GM06990 (cell line): ENCODE measurements at regions not wholly inside any gene's neighbourhood (a gene's known extent, or its start where the extent isn't known, plus 50 kb on each side); places are given as distances from the start of the nearest gene placed in this dataset.

ENCODE experiments used
- DNase-seq: peaks from one replicate; pipeline ENCODE4 v3.0.0-alpha.2; 2011; ENCODE audit not compliant: insufficient read length; ENCODE audit errors: extremely low read depth
- H3K27me3 ChIP-seq: replicated peaks from 2 replicates; pipeline ENCODE4 v1.6.0; 2011; ENCODE audit warnings: low read length; ENCODE audit not compliant: control insufficient read depth, insufficient read depth
- H3K36me3 ChIP-seq: 2 replicates; pipeline ENCODE4 v1.5.1; 2011; ENCODE audit warnings: low read length; ENCODE audit not compliant: control insufficient read depth, insufficient read depth
- H3K4me3 ChIP-seq: replicated peaks from 2 replicates; pipeline ENCODE4 v1.5.1; 2011; ENCODE audit warnings: low read depth, mild to moderate bottlenecking, control low read depth, low read length
- CTCF ChIP-seq: IDR thresholded peaks from 2 replicates; pipeline ENCODE4 v1.5.1; 2011; ENCODE audit warnings: low read length, control low read depth, mild to moderate bottlenecking, inconsistent platforms; ENCODE audit not compliant: insufficient read depth, poor library complexity, severe bottlenecking

GRCh38 chr6:9594746-9595145, 820.1 kb downstream of the TFAP2A start:
- TF ChIP-seq CTCF = no peak

GRCh38 chr6:9593554-9593953, 821.3 kb downstream of the TFAP2A start:
- no peaks in the 10 kb centered on the region for H3K36me3 ChIP-seq
- no peaks in the 10 kb centered on the region for H3K27me3 ChIP-seq
- H3K4me3 ChIP-seq = no peak overlapping the region
- DNase-seq = no peak
- no peak for TF ChIP-seq CTCF

More at GRCh38 chr6:9594746-9595145, 820.1 kb downstream of the TFAP2A start:
- Histone ChIP-seq H3K36me3 (no peaks in the 10 kb centered on the region), H3K27me3 (no peaks in the 10 kb centered on the region), H3K4me3 (no peak overlapping the region)
- DNase-seq = no peak

- TF ChIP-seq CTCF = no peak
- Histone ChIP-seq H3K27me3 (no peaks in the 10 kb centered on the region), H3K36me3 (no peaks in the 10 kb centered on the region), H3K4me3 (no peak overlapping the region)
- DNase-seq = no peak
Observed at GRCh38 chr6:9583753-9584352, 831.0 kb downstream of the TFAP2A start.

GRCh38 chr6:9581155-9581554, 833.7 kb downstream of the TFAP2A start:
- Histone ChIP-seq H3K4me3 (no peak overlapping the region), H3K36me3 (no peaks in the 10 kb centered on the region), H3K27me3 (no peaks in the 10 kb centered on the region)
- no peak for DNase-seq
- TF ChIP-seq CTCF = no peak

- no peaks in the 10 kb centered on the region for H3K36me3 ChIP-seq
- H3K4me3 ChIP-seq = no peak overlapping the region
- no peaks in the 10 kb centered on the region for H3K27me3 ChIP-seq
- no peak for DNase-seq
- TF ChIP-seq CTCF = no peak
Observed at GRCh38 chr6:9576521-9576920, 838.4 kb downstream of the TFAP2A start.

GRCh38 chr6:9566096-9566495, 848.8 kb downstream of the TFAP2A start:
- TF ChIP-seq CTCF = no peak
- H3K4me3 ChIP-seq = no peak overlapping the region

More at GRCh38 chr6:9566096-9566495, 848.8 kb downstream of the TFAP2A start:
- no peak for DNase-seq
- H3K36me3 ChIP-seq = no peaks in the 10 kb centered on the region
- H3K27me3 ChIP-seq = no peaks in the 10 kb centered on the region
